ENCODE measurements at regions not wholly inside any gene's neighbourhood (a gene's known extent, or its start where the extent isn't known, plus 50 kb on each side); places are given as distances from the start of the nearest gene placed in this dataset.

GRCh38 chr10:33871061-33871956, 536.8 kb upstream of the NRP1 start:
- TF ChIP-seq YY1 (IDR thresholded peaks at IDR 0.05; ENCODE audit: low read depth) (no peak), TEAD4 (IDR thresholded peaks at IDR 0.05) (no peak), CEBPB (IDR thresholded peaks at IDR 0.05) (no peak), RAD21 (IDR thresholded peaks at IDR 0.05; ENCODE audit: low read depth) (no peak), FOXM1 (IDR thresholded peaks at IDR 0.05; ENCODE audit: borderline replicate concordance, low read depth) (no peak), REST (IDR thresholded peaks at IDR 0.05; ENCODE audit: low read depth) (no peak), MAX (IDR thresholded peaks at IDR 0.05) (no peak)
